ENCODE measurements at regions not wholly inside any gene's neighbourhood (a gene's known extent, or its start where the extent isn't known, plus 50 kb on each side); places are given as distances from the start of the nearest gene placed in this dataset.

DNA sequence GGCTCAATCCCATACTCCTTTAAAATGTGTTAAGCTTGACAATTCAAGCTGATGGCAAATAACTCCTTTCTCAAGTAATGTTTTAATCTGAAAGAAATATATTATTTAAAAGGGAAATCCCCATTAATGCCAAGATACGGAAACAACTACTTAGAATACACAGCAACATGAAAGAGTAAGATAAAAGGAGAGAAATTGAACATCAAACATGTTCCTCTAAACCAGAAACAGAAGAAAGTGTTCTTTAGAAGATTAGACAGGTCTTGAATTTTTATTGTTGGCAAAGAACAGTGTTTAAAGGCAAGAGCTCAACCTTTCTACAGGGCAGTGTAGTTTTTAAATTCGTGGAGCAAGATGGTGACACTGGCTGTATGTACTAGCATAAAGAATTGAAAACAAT lies 105.8 kb upstream of the NRIP1 start:
- TF ChIP-seq CTCF (conservative IDR thresholded peaks at IDR 0.05; ENCODE audit: low read depth, low read length) (no peak), EZH2phosphoT487 (IDR thresholded peaks at IDR 0.05; ENCODE audit: borderline replicate concordance, low read length) (no peak), EZH2 (IDR thresholded peaks at IDR 0.05; ENCODE audit: low read length, unreplicated experiment) (no peak)
- Histone ChIP-seq H3K79me2 (ENCODE audit: low read length) (no peaks in the 10 kb centered on the region), H3K27me3 (ENCODE audit: low read length) (no peaks in the 10 kb centered on the region), H3F3A (ENCODE audit: low read length, unreplicated experiment) (no peaks in the 10 kb centered on the region), H3K4me3 (ENCODE audit: low read length) (no peak overlapping the region), H3K27ac (ENCODE audit: low read length) (no peak overlapping the region), H4K20me1 (ENCODE audit: low read length) (no peaks in the 10 kb centered on the region), H3K4me1 (ENCODE audit: insufficient read depth, low read length) (no peaks in the 10 kb centered on the region), H2AFZ (ENCODE audit: low read length) (no peak overlapping the region), H3K9ac (ENCODE audit: low read length) (no peak overlapping the region), H3K9me2 (replicated peaks; ENCODE audit: low read length) (no peaks in the 10 kb centered on the region), H3K9me3 (ENCODE audit: low read length) (no peaks in the 10 kb centered on the region), H3K36me3 (ENCODE audit: low read depth, low read length) (no peaks in the 10 kb centered on the region), H3K4me2 (ENCODE audit: low read length) (no peak overlapping the region)
- ATAC-seq (no peak), DNase-seq (no peak)
- ChIA-PET CTCF (no interaction called here), POLR2A (ENCODE audit: unreplicated experiment) (no interaction called here)
- intact Hi-C loops (cut with micrococcal nuclease), result loop anchor here (5.0 kb wide), 1 partner anchor 78 kb away; no protein-coding TSS in a partner anchor
- BruUV-seq (replicated peaks), result no TSS peak

GRCh38 chr21:15171546-15171945 lies 106.7 kb upstream of the NRIP1 start:
- ChIA-PET POLR2A (ENCODE audit: unreplicated experiment) (no interaction called here), CTCF (no interaction called here)
- H3K9ac ChIP-seq (ENCODE audit: low read length), result no peak overlapping the region
- H3F3A ChIP-seq (ENCODE audit: low read length, unreplicated experiment), result no peaks in the 10 kb centered on the region
- no peak overlapping the region for H3K27ac ChIP-seq (ENCODE audit: low read length)
- no peaks in the 10 kb centered on the region for H3K4me1 ChIP-seq (ENCODE audit: insufficient read depth, low read length)
- no peaks in the 10 kb centered on the region for H3K79me2 ChIP-seq (ENCODE audit: low read length)
- no peaks in the 10 kb centered on the region for H3K27me3 ChIP-seq (ENCODE audit: low read length)
- no peaks in the 10 kb centered on the region for H4K20me1 ChIP-seq (ENCODE audit: low read length)
- no peaks in the 10 kb centered on the region for H3K9me2 ChIP-seq (replicated peaks; ENCODE audit: low read length)
- no TSS peak for BruUV-seq (replicated peaks)
- H3K4me2 ChIP-seq (ENCODE audit: low read length), result no peak overlapping the region
- ATAC-seq (no peak), DNase-seq (no peak)
- TF ChIP-seq EZH2 (IDR thresholded peaks at IDR 0.05; ENCODE audit: low read length, unreplicated experiment), result no peak
- TF ChIP-seq EZH2phosphoT487 (IDR thresholded peaks at IDR 0.05; ENCODE audit: borderline replicate concordance, low read length), result no peak
- no peak for TF ChIP-seq CTCF (conservative IDR thresholded peaks at IDR 0.05; ENCODE audit: low read depth, low read length)
- intact Hi-C loops (cut with micrococcal nuclease), result loop anchor here (5.0 kb wide), 1 partner anchor 79 kb away; no protein-coding TSS in a partner anchor
- no peaks in the 10 kb centered on the region for H3K9me3 ChIP-seq (ENCODE audit: low read length)
- H3K4me3 ChIP-seq (ENCODE audit: low read length), result no peak overlapping the region
- no peaks in the 10 kb centered on the region for H3K36me3 ChIP-seq (ENCODE audit: low read depth, low read length)
- H2AFZ ChIP-seq (ENCODE audit: low read length), result no peak overlapping the region

- Histone ChIP-seq H3K9ac (ENCODE audit: low read length) (no peak overlapping the region), H3K27ac (ENCODE audit: low read length) (no peak overlapping the region), H3K4me2 (ENCODE audit: low read length) (no peak overlapping the region), H3F3A (ENCODE audit: low read length, unreplicated experiment) (no peaks in the 10 kb centered on the region), H2AFZ (ENCODE audit: low read length) (peak overlapping the region; percentile 16; the same call in 1 of the 2 replicates), H3K9me3 (ENCODE audit: low read length) (no peaks in the 10 kb centered on the region), H4K20me1 (ENCODE audit: low read length) (no peaks in the 10 kb centered on the region), H3K4me3 (ENCODE audit: low read length) (no peak overlapping the region), H3K27me3 (ENCODE audit: low read length) (no peaks in the 10 kb centered on the region), H3K79me2 (ENCODE audit: low read length) (no peaks in the 10 kb centered on the region), H3K4me1 (ENCODE audit: insufficient read depth, low read length) (no peaks in the 10 kb centered on the region), H3K9me2 (replicated peaks; ENCODE audit: low read length) (no peaks in the 10 kb centered on the region), H3K36me3 (ENCODE audit: low read depth, low read length) (no peaks in the 10 kb centered on the region)
- intact Hi-C loops (cut with micrococcal nuclease), result loop anchor here (5.0 kb wide), 1 partner anchor 81 kb away; no protein-coding TSS in a partner anchor
- no peak for TF ChIP-seq EZH2 (IDR thresholded peaks at IDR 0.05; ENCODE audit: low read length, unreplicated experiment)
- TF ChIP-seq EZH2phosphoT487 (IDR thresholded peaks at IDR 0.05; ENCODE audit: borderline replicate concordance, low read length), result no peak
- TF ChIP-seq CTCF (conservative IDR thresholded peaks at IDR 0.05; ENCODE audit: low read depth, low read length), result no peak
- BruUV-seq (replicated peaks), result no TSS peak
- no peak for ATAC-seq
- POLR2A ChIA-PET (ENCODE audit: unreplicated experiment), result no interaction called here
- CTCF ChIA-PET, result no interaction called here
- no peak for DNase-seq
These were observed 108.2 kb upstream of the NRIP1 start for GRCh38 chr21:15172963-15173362.

All from PC-3 (cell line).